Left hindlimb (tissue), 1 donor: ENCODE measurements at regions not wholly inside any gene's neighbourhood (a gene's known extent, or its start where the extent isn't known, plus 50 kb on each side); places are given as distances from the start of the nearest gene placed in this dataset.

Experiments
- DNase-seq: peaks from one replicate; pipeline ENCODE4 v3.0.0-alpha.2; 2018

DNA sequence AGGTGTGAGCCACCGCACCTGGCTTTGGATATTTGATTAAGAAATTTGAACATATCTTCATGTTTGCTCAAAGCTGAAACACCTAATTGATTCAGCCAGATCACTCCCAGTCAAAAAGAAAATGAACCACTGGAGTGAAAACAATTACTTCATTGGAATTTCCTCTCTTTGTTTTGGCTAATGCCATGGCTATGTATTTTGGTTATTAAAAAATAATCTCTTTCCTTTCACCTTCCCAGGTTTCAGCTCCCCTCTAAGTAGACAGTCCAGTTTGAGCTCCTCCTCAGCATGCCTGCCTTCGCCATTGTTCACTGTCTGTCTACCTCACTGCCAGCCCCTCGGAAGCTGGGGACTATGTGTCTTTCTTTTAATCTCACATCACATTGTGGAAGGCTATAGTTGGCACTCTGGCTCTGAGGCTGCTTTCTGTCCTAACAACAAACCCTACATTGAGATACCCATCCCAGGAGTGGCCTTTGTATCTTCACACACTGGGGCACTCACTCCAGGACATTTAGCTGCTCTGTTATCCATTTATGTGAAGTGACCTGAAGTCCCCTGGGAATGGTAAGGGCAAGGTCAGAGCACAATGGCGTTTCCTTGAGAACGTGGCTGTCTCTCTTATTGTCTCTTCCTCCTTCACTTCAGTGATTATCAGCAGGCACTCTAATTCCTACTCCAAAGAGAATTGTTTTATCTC lies 764.0 kb upstream of the CITED2 start:
- no peak for DNase-seq

DNA sequence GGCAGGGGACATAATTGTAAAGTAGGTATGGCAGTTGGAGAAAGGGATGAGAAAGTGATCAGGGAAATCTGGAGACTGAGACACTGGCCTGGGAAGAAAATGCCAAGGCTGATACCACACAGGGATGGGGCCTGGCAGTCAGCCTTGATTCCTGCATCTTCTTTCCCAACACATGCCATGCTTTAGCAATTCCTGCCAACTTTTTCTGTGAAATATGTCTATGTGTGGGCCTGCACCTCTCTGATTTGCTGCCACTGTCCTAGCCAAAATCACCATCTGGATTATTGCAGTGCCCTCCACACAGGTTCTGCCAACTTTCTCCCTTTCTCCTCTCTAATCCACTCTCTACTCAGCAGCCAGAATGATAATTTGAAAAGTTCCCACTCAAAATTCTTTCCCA lies 759.8 kb upstream of the CITED2 start:
- no peak for DNase-seq

DNA sequence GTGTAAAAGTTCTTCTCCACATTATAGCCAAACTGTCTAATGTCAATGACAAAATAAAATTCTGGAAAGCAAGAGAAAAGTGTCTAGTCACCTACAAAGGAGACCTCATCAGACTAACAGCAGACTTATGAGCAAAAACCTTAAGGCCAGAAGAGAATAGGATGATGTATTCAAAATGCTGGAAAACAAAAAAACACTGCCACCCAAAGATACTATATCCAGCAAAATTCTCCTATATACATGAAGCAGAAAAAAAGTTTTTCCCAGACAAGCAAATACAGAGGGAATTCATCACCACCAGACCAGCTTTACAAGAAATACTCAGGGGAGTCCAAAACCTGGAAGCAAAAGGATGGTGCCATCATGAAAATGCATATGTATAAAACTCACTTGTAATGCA lies 755.6 kb upstream of the CITED2 start:
- no peak for DNase-seq

DNA sequence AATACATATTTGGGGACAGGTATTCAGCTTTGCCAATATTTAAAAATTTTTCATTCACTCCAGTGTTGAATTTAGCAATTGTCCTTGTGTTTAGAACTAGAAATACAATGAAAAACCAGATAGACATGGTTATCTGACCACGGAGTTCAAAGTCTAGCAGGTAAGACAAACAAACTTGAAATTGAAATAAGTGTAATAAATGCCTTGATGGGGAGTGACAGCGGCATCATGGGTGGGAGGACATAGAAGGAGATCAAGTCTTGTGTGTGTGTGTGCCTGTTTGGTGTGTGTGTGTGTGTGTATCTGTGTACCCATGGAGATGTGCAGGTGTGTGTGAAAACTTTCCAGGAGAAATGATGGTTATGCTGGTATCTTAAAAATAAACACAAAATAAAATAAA lies 750.0 kb upstream of the CITED2 start:
- no peak for DNase-seq

DNA sequence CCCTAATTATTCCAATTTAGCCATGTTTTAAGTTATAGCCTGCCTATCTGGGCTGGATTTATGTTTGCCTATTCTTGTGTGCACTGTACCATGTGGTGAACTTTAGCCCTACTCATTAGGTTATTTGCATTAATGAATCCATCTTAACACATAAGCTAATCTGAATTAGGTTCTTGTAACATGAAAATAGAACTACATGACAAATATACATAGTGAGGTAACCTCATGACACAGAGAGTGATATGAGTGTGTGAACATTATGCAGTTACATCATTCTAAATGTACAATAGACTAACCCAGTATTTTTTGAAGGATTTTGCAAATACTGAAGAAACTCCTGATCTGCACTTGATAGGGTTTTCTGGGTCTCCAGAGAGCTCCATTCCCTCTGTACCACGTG lies 733.7 kb upstream of the CITED2 start:
- DNase-seq, result no peak

DNA sequence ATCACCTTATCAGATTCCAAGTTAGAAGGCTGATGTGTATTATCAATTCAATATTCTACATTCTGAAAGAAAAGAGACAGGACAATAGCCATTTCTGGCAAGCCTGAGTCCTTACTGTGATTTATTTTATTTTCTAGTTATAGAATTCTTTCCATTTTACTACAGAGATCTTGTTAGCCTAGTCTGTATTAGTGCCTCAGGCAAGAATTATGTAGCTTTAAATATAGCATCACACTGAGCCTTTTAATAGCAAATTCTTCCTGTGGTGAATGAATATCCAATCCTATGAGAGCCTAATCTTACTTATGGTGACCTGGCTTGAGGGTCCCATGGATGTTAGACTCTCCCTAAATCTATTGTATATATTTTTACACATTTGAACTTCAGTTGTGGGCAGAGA lies 732.8 kb upstream of the CITED2 start:
- no peak for DNase-seq

DNA sequence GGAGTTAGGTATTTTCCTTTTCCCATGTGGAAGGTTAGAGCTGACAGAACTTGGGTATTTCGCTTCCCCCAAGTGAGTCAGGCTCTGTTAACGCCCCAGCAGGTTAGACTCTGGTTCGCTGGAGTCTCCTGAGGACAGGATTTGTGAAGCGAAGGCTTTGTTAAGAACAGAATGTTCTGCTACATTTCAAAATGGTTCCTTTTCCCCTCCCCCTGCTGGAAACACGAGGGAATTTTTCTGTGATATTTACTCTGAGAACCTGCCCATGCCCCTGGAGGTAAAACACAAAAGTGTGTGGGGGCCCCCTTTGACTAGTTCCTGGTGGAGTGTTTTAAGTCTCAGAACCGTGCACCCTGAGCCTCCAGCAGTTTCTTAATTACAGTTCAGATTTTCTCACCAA lies 731.4 kb upstream of the CITED2 start:
- no peak for DNase-seq

DNA sequence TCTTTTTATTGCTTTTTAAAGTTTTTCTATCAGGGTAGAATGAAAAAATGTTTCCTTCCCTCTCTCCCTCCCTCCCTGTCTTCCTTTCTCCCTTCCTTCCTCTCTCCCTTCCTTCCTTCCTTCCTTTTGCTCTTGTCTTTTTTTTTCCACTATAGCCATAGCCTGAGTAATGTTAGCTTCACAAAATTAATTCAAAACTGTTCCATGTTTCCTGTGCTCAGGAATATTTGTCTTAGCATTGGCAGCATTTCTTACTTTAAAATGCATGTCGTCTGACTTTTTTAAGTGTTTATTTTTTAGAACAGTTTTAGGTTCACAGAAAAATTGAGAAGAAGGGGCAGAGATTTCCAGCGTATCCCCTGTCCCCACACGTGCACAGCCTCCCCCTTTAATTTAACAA lies 730.8 kb upstream of the CITED2 start:
- no peak for DNase-seq

DNA sequence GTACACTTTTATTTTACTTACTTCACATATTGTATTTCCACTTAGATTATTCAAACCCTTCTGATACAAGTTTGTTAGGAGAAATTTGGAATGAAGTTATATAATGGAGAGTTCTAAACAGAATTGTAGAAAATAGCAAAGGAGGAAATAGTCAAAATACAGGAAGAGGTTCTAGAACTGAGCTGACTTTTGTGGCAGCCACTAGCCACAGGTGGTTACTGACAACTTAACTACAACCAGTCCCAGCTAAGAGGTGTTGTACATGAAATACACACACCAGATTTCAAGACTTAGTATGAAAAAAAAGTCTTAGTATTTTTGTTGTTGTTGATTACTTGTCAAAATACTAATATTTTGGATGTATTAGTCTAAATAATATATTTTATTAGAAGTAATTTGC lies 727.4 kb upstream of the CITED2 start:
- no peak for DNase-seq

DNA sequence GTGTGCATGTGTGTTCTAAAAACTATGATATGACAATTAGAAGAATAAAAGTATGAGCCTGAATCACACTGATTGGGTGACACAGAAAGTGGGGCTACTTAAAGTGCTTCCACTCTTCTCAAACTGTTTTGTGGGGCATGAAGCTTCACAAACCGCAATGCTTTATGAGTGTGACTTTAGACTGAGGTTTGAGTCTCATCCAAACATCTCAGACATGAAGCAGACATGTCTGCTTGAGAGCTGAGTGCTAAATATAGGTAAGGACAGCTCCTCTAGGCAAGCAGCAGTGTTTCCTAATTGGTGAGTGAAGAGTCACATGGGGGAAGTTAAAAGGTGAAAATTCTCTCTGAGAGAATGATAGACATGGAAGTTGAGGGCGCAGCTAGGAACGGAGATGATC lies 726.9 kb upstream of the CITED2 start:
- DNase-seq, result no peak

DNA sequence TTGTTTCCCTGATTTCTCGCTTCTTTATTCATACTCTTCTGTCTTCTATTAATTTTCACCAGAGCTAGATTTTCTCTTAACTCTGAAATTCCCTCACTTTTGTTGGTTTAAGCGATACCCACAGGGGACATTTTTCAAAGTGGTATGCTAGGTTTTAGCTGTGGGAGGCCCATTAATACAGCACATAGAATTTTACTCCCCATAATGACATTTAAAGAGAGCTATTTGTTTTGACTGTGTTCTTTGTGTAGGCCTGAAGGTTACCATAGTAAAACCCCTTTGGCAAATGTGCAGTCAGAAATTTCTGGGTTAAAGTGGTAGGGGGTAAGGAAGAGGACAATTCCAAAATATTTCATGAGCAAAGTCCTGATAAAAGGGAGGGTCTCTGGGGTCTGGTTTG lies 721.1 kb upstream of the CITED2 start:
- no peak for DNase-seq

DNA sequence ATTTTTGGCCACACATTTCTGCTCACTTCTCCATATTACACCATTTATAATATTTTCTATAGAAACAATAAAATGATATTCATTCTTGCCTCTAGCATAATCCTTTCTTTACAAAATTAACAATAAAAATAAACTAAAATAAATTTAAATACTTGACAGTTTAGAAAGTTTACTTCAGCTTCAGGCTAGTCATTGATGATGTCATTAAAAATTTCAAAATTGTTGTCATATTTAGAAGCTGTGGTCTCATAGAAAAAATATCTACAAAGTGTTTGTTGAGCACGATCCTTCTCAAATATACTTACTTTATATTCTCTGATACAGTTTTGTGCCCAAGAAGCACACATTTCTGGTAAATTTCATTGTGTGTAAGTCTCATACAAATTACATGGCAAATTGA lies 717.4 kb upstream of the CITED2 start:
- DNase-seq, result no peak

DNA sequence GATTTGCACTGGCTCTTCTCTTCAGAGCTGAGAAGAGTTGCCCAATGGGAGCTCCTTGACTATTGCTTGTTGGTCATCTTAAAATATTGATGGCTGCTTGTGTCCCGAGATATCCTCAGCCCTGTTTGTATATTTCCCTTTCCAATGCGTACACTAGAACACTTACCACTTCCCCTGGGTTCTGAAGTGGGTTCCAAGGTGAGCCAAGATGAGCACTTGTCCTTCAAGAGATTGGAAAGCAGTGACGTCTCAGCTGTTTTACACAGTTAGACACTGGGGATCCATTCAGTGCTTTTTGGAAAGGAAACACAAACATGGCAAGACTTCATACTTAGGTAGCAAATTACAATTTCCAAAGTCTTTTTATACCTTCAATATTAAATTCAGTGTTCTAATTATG lies 716.4 kb upstream of the CITED2 start:
- DNase-seq, result no peak

DNA sequence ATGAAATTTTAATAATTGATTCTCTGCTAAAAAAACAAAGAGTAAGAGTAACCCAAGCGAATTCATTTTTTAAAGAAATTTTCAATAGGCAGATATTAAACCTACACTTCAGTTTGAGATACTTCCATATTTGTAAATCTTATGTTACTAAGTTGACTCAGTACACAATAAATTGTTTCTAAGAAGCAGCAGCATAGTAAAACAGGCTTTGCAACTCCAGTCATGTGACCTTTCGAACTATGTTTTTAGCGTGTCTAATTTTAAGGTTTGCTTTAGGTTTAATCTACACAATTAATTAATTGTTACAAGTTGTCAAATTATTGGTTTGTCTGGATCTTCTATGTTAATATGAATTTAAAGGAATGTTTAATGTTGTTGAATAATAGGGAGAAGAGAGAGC lies 708.9 kb upstream of the CITED2 start:
- DNase-seq, result no peak

DNA sequence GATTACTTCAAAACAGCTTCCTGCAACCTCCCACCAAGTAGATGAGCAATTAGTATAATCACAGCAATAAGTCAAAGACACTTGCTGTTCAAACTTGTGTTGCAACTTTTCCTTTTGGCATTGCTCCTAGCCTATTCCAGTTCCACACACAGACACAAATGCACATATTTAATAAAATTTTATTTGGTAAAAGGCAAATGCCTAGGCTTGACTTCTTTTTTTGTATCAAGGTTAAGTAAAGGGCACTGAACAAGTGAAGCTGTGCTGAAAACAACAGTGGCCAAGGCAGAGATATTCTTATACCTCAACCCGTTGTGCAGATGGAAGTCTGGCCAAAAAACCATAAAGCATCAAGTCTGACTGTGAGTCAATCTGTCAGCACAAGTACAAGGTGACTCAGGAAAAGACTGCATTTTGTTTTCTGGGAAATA lies 708.4 kb upstream of the CITED2 start:
- no peak for DNase-seq

DNA sequence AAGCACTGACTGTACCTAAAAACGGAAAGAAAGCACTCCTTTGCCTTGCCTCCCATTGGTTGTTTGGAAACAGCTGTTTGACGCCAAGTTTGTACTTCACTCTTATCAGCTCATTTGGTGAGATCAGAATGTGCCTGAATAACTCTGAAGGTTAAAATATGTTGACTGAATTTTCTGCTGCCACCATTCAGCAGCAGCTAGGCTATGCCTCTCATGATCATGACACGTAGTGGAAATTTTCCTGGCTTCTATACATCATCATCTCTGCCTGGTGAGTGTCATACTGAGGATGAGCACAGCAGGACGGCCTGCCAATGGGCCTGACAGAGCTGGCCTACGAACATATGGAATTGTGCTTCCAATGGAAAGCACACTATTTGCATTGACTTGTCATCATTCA lies 704.9 kb upstream of the CITED2 start:
- DNase-seq, result no peak

DNA sequence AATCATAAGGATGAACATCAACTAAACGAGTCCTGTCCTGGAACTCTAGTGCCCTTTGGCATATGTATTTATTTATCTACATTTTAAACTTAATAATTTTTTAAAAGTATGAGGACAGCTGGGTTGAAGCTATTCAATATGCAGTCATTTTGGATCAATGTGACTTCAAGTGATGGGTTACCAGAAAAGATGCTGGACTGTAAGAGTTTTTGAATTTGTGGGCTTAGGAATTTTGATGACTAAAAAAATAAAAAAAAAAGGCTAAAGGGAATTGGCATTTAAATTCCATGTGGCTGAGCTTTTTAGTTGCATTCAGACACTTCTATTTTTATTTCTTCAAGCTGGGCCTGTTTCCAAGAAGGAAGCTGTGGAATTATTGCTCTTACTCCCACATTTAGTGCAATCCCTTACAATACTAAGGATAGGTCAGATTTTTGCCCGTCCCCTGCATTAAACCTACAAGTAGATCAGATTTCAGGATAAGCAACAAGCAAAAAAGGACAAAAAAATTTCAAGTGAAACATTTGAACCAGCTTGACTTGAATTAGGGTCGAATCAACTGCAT lies 704.2 kb upstream of the CITED2 start:
- DNase-seq, result no peak

DNA sequence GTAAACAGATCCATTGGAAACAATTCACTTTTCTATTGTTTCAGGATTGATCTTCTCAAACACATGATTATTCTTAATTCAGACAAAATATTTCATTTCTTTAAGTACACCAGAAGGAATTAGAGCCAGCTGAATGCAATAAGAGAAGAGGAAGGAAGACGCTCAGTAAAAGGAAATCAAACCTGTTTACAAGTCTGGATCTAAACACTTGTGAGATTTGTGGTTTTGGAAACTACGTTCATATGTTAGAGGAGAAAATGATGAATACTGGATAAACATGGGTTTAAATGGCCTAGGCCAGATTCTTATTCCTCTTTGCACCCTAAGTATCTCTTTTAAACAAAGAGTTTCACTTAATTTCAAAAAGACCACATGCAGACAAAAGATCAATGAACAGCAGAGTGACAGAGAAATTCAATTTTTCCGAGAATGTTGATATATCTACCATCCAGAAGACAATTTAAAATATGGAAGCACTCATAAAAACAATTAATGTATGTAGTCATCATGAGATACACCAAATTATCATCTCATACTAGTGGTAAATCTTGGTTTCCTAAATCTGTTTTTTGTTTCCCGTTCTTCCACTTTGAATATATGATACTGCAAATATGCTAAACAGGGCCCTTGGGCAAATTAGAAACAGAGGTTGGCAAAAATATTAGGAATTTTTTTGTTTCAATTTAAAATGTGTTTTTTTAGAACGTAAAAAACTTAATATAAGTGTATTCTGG lies 703.5 kb upstream of the CITED2 start:
- no peak for DNase-seq

DNA sequence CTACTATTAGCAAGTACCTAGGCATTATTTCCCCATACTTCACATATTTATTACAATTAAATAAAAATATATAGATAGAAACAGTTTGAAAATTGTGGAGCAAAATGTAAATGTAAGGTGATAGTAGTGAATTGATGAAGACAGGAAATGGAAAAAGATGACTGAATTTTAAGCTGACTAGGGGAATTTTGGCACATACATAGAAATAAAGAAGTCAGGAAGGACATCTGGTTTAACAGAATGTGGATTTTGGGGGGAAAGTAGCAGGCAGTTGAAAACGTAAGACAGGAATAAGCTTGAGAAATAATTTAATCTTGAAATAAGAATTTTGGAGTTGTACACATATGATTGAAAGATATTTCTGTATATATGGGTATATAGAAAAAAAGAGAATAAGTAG lies 701.7 kb upstream of the CITED2 start:
- no peak for DNase-seq

DNA sequence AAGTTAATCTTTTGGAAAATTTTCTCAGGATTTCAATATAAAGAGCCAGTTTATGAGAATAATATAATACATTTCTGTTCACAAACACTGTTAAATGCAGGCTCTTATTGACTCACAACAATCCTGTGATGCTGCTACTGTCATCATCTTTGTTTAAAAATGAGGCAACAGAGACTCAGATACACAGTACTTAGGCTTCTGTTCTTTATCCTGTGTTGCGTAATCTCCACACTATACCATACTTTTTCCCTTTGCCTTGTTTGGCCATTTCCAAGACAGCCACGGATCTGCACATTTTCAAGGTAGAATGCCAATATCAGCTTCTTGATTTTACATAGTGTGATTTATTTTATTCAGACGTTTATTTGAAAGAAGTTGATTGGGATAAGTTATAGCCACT lies 699.0 kb upstream of the CITED2 start:
- no peak for DNase-seq

DNA sequence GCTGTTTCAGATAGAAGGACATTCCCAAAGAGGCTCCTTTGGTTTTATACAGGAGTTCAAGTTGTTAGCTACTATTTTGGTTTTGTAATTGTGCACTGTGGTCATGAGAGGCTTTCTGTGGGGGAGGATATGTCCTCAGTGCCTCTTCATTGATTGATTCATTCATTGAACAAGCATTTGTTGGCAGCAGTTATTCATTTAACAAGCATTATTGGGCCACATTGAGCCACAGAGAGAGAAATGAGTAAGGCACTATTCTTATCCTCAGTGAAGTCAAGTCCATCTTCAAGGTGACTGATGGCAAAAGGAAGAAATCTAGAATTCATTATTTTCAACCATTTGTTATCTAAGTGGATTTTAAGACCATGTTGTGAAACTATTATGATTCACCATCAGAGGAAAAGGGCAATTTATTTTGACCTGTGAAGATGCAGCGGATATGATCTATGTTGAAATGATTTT lies 697.2 kb upstream of the CITED2 start:
- DNase-seq, result no peak

DNA sequence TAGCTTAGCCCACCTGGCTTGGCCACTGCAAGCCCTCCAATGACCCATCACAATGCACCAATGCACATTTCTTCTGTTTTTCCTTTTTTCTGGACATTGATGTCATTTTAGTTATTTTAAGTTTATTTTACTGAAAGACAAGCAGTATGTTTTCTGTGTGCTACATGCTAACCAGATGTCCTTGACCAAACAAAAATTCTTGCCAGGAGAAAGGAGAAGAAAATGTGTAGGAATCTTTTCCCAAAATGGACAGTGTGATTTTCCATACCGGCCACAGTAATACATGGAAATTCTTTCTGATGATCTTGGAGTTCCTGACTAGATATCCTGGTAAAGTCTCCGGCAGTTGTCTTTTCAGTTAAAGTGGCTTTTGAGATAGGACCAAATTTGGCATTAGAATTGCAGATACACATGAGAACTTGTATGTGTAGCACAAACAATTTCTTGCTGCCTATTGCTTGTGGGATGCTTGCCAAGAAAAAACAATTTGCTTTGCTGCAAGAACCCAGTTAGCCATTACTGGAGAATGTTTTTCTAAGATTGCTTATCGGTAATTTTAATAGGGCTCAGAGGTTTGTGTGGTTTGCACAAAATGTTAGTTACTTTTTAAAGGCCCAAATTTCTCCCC lies 696.5 kb upstream of the CITED2 start:
- DNase-seq, result no peak

DNA sequence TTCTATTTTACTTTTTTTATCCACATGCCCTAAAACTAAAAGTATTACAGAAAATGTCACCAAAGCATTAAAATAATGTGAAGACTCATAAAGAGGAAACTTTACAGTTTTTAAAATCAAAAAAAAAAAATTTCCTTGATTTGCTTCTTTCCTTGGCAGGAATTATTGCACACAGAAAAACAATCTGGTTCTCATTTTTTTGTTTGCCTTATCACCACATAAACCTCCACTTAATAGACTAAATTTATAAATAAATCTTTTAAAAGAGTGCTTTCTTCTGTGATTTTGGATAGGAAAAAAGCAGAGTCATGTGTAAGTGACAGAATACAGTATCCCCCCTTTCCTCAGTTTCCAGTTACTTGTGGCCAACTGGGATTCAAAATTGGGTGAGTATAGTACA lies 695.1 kb upstream of the CITED2 start:
- no peak for DNase-seq

DNA sequence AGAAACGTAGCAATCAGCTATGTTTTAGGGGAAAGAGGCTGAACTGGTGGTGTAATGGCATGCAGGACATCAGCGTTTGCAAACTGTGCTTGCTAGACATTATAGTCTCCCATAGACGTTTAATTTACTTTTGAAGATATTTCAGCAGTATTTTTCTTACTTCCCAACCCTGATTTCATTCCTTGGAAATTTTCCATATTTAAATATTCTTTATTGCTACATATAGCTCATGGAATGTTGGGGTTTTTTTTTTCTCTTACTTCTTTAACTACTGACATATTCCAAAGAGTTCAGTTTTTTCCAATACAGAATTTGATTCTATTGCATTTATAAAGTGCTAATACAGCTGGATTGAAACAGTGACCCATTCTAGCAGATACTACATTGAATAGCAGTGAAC lies 694.4 kb upstream of the CITED2 start:
- no peak for DNase-seq
